Kidney (tissue), 13 donors: ENCODE measurements at regions not wholly inside any gene's neighbourhood (a gene's known extent, or its start where the extent isn't known, plus 50 kb on each side); places are given as distances from the start of the nearest gene placed in this dataset.

Experiments
- DNase-seq, 5 donors: peaks; one replicate each; pipeline ENCODE4 v3.0.0-alpha.2; 2013 to 2020
- FAIRE-seq: peaks from 2 replicates; lab custom pipeline; 2012; peaks lifted over from hg19 to GRCh38; lab: Jason Lieb, UNC
- H3K27ac ChIP-seq, 2 donors: one replicate each; pipeline ENCODE4 v1.7.0; 2013; ENCODE audit warnings: low read depth in 2 of 2, low read length in 2 of 2, inconsistent platforms in 1 of 2
- H3K27me3 ChIP-seq: one replicate; pipeline ENCODE4 v1.7.1; 2013; ENCODE audit warnings: low read length, inconsistent platforms; ENCODE audit not compliant: control insufficient read depth, insufficient read depth
- H3K36me3 ChIP-seq, 3 donors: one replicate each; pipeline versions ENCODE4 v1.7.0 to v1.7.1; 2013; ENCODE audit warnings: low read length in 3 of 3, control low read depth in 1 of 3, inconsistent platforms in 1 of 3; ENCODE audit not compliant: insufficient read depth in 3 of 3, control insufficient read depth in 2 of 3
- H3K4me1 ChIP-seq, 3 donors: one replicate each; pipeline versions ENCODE4 v1.7.0 to v1.7.1; 2013; ENCODE audit warnings: low read length in 3 of 3, inconsistent platforms in 1 of 3, low read depth in 1 of 3; ENCODE audit not compliant: control insufficient read depth in 2 of 3, insufficient read depth in 2 of 3
- H3K4me3 ChIP-seq, 3 donors: one replicate each; pipeline versions ENCODE4 v1.7.0 to v1.8.1; 2013; ENCODE audit warnings: low read length in 3 of 3, control low read depth in 1 of 3, inconsistent platforms in 1 of 3
- H3K9ac ChIP-seq, 3 donors: one replicate each; pipeline versions ENCODE4 v1.7.0 to v1.7.1; 2013; ENCODE audit warnings: low read length in 3 of 3, control low read depth in 1 of 3, inconsistent platforms in 1 of 3
- H3K9me3 ChIP-seq, 3 donors: one replicate each; pipeline versions ENCODE4 v1.7.0 to v1.7.1; 2013; ENCODE audit warnings: low read length in 3 of 3, control low read depth in 1 of 3, inconsistent platforms in 1 of 3; ENCODE audit not compliant: control insufficient read depth in 2 of 3, insufficient read depth in 1 of 3
- CTCF ChIP-seq: IDR thresholded peaks from 3 replicates; pipeline ENCODE4 v1.5.1; 2012; ENCODE audit warnings: mild to moderate bottlenecking, moderate library complexity, borderline replicate concordance; ENCODE audit not compliant: insufficient read depth; ENCODE audit errors: extremely low read depth
- intact Hi-C: fragments of 100-400 bp; cut with DNase I; formaldehyde crosslinking; loops from one replicate; pipeline ENCODE4 v1.11.1; 2022
- donor health status: control.
- donor health status: control.
- donor health status: control.
- donor health status: control.
- donor health status: control.
- donor health status: DM: yes; HTN: yes; CAD: no.
- donor health status: Normal renal cell carcinoma (clear cell type).

- FAIRE-seq, result no peak
- no peak overlapping the region for H3K9ac ChIP-seq
- peak in 4 of 5 donors; percentile 52 to 69 (median 52) for DNase-seq
- no peak for TF ChIP-seq CTCF
- no peak overlapping the region for H3K27ac ChIP-seq
- intact Hi-C loops, result no loop called here
- no peak overlapping the region for H3K4me3 ChIP-seq
- H3K9me3 ChIP-seq, result no peaks in the 10 kb centered on the region
- no peaks in the 10 kb centered on the region for H3K36me3 ChIP-seq
- no peaks in the 10 kb centered on the region for H3K27me3 ChIP-seq
- no peaks in the 10 kb centered on the region for H3K4me1 ChIP-seq
Measured at GRCh38 chr16:65919145-65919985, 447.1 kb upstream of the CDH5 start.

DNA sequence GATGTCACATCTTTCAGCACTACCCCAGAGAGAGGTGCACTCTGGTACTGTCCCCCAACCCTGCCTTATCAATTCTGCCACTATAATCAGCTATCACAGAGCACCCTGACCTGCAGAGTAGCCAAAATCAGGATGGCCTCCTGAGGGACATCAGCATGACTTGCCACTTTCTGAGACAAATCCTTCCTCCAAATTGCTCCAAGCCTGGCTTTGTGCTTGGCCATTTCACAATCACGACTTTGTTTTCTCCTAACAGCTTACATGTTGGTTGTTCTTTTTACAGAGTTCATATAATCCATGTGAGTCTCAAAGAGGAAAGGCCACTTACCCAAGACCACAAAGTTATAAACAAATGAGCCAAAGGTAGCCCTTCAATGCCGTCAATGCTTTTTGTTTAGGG lies 449.0 kb upstream of the CDH5 start:
- no peak overlapping the region for H3K4me3 ChIP-seq
- FAIRE-seq (no peak), DNase-seq (no peak)
- no peak overlapping the region for H3K9ac ChIP-seq
- H3K27ac ChIP-seq, result no peak overlapping the region
- H3K9me3 ChIP-seq, result no peaks in the 10 kb centered on the region
- no peaks in the 10 kb centered on the region for H3K36me3 ChIP-seq
- intact Hi-C loops, result no loop called here
- no peaks in the 10 kb centered on the region for H3K27me3 ChIP-seq
- H3K4me1 ChIP-seq, result no peaks in the 10 kb centered on the region
- TF ChIP-seq CTCF, result no peak

- FAIRE-seq (no peak), DNase-seq (no peak)
- H3K4me1 ChIP-seq, result no peaks in the 10 kb centered on the region
- no peak overlapping the region for H3K27ac ChIP-seq
- H3K9me3 ChIP-seq, result no peaks in the 10 kb centered on the region
- H3K36me3 ChIP-seq, result no peaks in the 10 kb centered on the region
- H3K27me3 ChIP-seq, result no peaks in the 10 kb centered on the region
- intact Hi-C loops, result no loop called here
- TF ChIP-seq CTCF, result no peak
- H3K4me3 ChIP-seq, result no peak overlapping the region
- H3K9ac ChIP-seq, result no peak overlapping the region
Measured at GRCh38 chr16:65916995-65917394, 449.5 kb upstream of the CDH5 start.
